Omental fat pad (tissue), 3 donors: ENCODE measurements at regions not wholly inside any gene's neighbourhood (a gene's known extent, or its start where the extent isn't known, plus 50 kb on each side); places are given as distances from the start of the nearest gene placed in this dataset.
"Not testable (repeated sequence)": the region's sequence is repeated elsewhere in the genome, so short reads cannot be mapped to it uniquely, and the experiment has no call there.

Source experiments
- ATAC-seq: fragments of 150-250 bp; one replicate; pipeline ENCODE4 v1.9.1; 2016; ENCODE audit warnings: mild to moderate bottlenecking, moderate library complexity; ENCODE audit not compliant: low FRiP score
- DNase-seq: peaks from one replicate; pipeline ENCODE4 v3.0.0-alpha.2; 2019; ENCODE audit warnings: low spot score
- CTCF ChIP-seq, 3 donors: fragments of 450-650 bp; IDR thresholded peaks; one replicate each; pipeline ENCODE4 v1.5.1; 2016 to 2017; ENCODE audit warnings: antibody characterized with exemption in 3 of 3, mild to moderate bottlenecking in 3 of 3, moderate library complexity in 2 of 3

DNA sequence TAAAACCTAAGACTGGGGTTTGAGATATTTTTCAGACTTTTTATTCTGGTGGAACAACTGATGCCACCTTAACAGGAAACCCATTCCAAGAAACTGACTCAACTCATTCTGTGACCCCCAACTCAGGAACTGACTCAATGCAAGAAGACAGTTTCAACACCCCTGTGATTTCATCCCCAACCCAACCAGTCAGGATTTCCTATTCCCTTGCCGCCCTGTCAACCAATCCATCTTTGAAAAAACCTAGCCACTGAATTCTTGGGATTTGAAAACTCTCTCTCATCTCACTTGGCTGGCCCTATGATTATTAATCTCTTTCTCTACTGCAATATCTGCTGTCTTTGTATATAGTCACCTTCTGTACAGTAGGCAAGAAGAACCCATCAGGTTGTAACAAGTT, 1211.9 kb upstream of the ATXN8OS start:
- no peak for DNase-seq
- no peak for TF ChIP-seq CTCF (IDR thresholded peaks at IDR 0.05)
- ATAC-seq, result no peak

DNA sequence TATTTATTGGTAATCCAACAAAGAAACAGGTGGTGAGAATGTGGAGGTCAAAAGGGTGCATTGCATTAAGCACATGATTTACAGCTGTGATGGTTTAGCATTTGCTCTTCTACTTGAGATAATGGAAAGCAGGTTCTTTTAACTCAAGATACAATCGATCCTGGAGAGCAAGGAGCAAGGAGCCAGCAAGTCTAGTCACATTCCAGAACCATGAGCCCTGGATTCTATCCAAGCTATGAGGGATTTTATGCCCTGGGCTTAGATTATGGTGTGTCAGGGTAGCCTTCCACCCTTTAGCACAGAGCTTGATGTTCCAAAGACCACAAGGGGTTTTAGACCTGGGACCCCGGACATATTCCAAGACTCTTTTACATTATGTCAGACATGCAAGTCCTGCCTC, 1213.9 kb upstream of the ATXN8OS start:
- DNase-seq, ATAC-seq: not testable (repeated sequence)

GRCh38 chr13:68892596-68892995, 1215.0 kb upstream of the ATXN8OS start:
- not testable (repeated sequence) for DNase-seq, ATAC-seq

DNA sequence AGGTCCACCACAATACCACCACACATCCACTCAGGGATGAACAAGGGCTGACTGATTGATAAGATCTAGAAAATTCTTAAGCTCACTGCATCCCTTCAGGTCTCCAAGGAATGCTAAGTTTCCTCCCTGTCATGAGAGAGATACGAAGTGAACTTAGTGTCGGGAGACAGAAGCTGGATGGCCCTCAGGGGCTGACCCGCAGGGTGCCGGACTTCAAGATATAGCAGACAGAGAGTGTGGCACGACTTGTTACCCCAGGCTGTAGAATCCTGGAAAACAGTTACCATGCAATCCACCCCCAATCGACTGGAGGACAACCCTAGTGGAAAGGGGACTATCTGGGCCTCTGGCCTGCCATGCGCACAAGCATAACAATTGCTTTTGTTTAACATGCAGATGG, 1217.5 kb upstream of the ATXN8OS start:
- not testable (repeated sequence) for ATAC-seq, DNase-seq

GRCh38 chr13:68888832-68889231, 1218.8 kb upstream of the ATXN8OS start:
- no peak for TF ChIP-seq CTCF (IDR thresholded peaks at IDR 0.05)
- no peak for DNase-seq
- no peak for ATAC-seq

- ATAC-seq, result no peak
- DNase-seq, result no peak
- TF ChIP-seq CTCF (IDR thresholded peaks at IDR 0.05), result no peak
Measured at GRCh38 chr13:68872338-68872737, 1235.3 kb upstream of the ATXN8OS start.

- no peak for DNase-seq
- TF ChIP-seq CTCF (IDR thresholded peaks at IDR 0.05), result no peak
- ATAC-seq, result no peak
Measured at GRCh38 chr13:68851026-68851425, 1256.6 kb upstream of the ATXN8OS start.

GRCh38 chr13:68850160-68850559, 1257.5 kb upstream of the ATXN8OS start:
- ATAC-seq (no peak), DNase-seq (no peak)
- TF ChIP-seq CTCF (IDR thresholded peaks at IDR 0.05), result no peak

DNA sequence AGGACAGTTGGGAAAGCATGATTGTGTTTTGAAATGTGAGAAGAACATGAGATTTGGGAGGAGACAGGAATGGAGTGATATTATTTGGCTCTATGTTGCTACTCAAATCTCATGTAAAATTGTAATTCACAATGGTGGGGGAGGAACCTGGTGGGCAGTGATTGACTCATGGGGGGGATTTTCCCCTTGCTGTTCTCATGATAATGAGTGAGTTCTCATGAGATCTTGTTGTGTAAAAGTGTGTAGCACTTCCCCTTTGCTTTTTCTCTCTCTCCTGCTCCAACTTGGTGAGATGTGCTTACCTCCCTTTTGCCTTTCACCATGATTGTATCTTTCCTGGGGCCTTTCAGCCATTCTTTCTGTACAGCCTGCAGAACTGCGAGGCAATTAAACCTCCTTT, 1261.0 kb upstream of the ATXN8OS start:
- no peak for TF ChIP-seq CTCF (IDR thresholded peaks at IDR 0.05)
- no peak for DNase-seq
- no peak for ATAC-seq
